IMR-90 (cell line): ENCODE measurements at regions not wholly inside any gene's neighbourhood (a gene's known extent, or its start where the extent isn't known, plus 50 kb on each side); places are given as distances from the start of the nearest gene placed in this dataset.

Experiments used
- ATAC-seq: fragments of 200-7000 bp; cut with Tn5 transposase; 2 replicates; pipeline ENCODE4 v1.9.1; 2020; ENCODE audit warnings: low read depth, mild to moderate bottlenecking, moderate library complexity
- BruUV-seq: library from RNA; stranded (reverse); fragments of 400-500 nt; replicated peaks from 2 replicates; lab custom pipeline; 2021; lab: Mats Ljungman, UMichigan
- CTCF ChIA-PET: fragments of 300-600 bp; formaldehyde crosslinking; extraction: SDS; loops from one replicate; lab custom pipeline; 2021; ENCODE audit warnings: antibody characterized with exemption; lab: Yijun Ruan, JAX
- POLR2A ChIA-PET: fragments of 300-600 bp; sonication (Branson Sonifier 250); formaldehyde crosslinking; loops from one replicate; lab custom pipeline; 2022; ENCODE audit warnings: antibody characterized with exemption; ENCODE audit not compliant: unreplicated experiment; lab: Charles Lee
- DNase-seq: peaks from one replicate; pipeline ENCODE4 v3.0.0; 2013
- H2AFZ ChIP-seq: replicated peaks from 2 replicates; pipeline ENCODE3; 2013; ENCODE audit warnings: low read length, mild to moderate bottlenecking; ENCODE audit not compliant: poor library complexity
- H2AK5ac ChIP-seq: 2 replicates; pipeline ENCODE4 v1.6.1; 2013; ENCODE audit warnings: low read depth, low read length, inconsistent platforms
- H2AK9ac ChIP-seq: replicated peaks from 2 replicates; pipeline ENCODE3; 2013; ENCODE audit warnings: mild to moderate bottlenecking, low read depth, low read length, moderate library complexity; ENCODE audit not compliant: poor library complexity
- H2BK120ac ChIP-seq: 2 replicates; pipeline ENCODE4 v1.6.1; 2013; ENCODE audit warnings: low read depth, low read length, inconsistent platforms
- H2BK15ac ChIP-seq: 3 replicates; pipeline ENCODE4 v1.6.1; 2013; ENCODE audit warnings: low read depth, low read length, inconsistent platforms
- H2BK20ac ChIP-seq: 2 replicates; pipeline ENCODE4 v1.6.1; 2013; ENCODE audit warnings: low read depth, mild to moderate bottlenecking, inconsistent platforms, low read length, moderate library complexity
- H2BK5ac ChIP-seq: 2 replicates; pipeline ENCODE4 v1.6.1; 2013; ENCODE audit warnings: mild to moderate bottlenecking, low read depth, low read length, inconsistent platforms; ENCODE audit not compliant: poor library complexity, severe bottlenecking
- H3K14ac ChIP-seq: replicated peaks from 2 replicates; pipeline ENCODE4 v1.6.1; 2013; ENCODE audit warnings: low read depth, low read length, inconsistent platforms
- H3K18ac ChIP-seq: 2 replicates; pipeline ENCODE4 v1.6.1; 2013; ENCODE audit warnings: low read depth, low read length, control low read depth
- H3K23ac ChIP-seq: 2 replicates; pipeline ENCODE4 v1.6.1; 2013; ENCODE audit warnings: low read depth, low read length, inconsistent platforms
- H3K27ac ChIP-seq: 2 replicates; pipeline ENCODE4 v1.5.1; 2013; ENCODE audit warnings: mild to moderate bottlenecking, control low read depth, low read length; ENCODE audit not compliant: insufficient read depth
- H3K27me3 ChIP-seq: 2 replicates; pipeline ENCODE4 v1.6.1; 2013; ENCODE audit warnings: low read length; ENCODE audit not compliant: control insufficient read depth, insufficient read depth
- H3K36me3 ChIP-seq: 2 replicates; pipeline ENCODE4 v1.6.1; 2013; ENCODE audit warnings: low read length, mixed read lengths; ENCODE audit not compliant: control insufficient read depth, insufficient read depth
- H3K4ac ChIP-seq: 2 replicates; pipeline ENCODE4 v1.6.1; 2013; ENCODE audit warnings: low read depth, low read length, inconsistent platforms
- H3K4me1 ChIP-seq: 2 replicates; pipeline ENCODE4 v1.6.1; 2013; ENCODE audit warnings: low read length, mixed read lengths; ENCODE audit not compliant: control insufficient read depth, insufficient read depth
- H3K4me2 ChIP-seq: 2 replicates; pipeline ENCODE4 v1.6.1; 2013; ENCODE audit warnings: low read depth, mild to moderate bottlenecking, control low read depth, low read length, moderate library complexity
- H3K4me3 ChIP-seq: 2 replicates; pipeline ENCODE4 v1.5.1; 2013; ENCODE audit warnings: low read depth, mild to moderate bottlenecking, control low read depth, low read length, moderate library complexity; ENCODE audit not compliant: insufficient read depth
- H3K56ac ChIP-seq: 2 replicates; pipeline ENCODE4 v1.6.1; 2013; ENCODE audit warnings: low read length, inconsistent platforms; ENCODE audit not compliant: insufficient read depth; ENCODE audit errors: extremely low read depth
- H3K79me1 ChIP-seq, 2 experiments: 2 replicates each; pipeline ENCODE4 v1.6.1; 2013; ENCODE audit warnings: low read length in 2 of 2, inconsistent platforms in 1 of 2, low read depth in 1 of 2
- H3K9ac ChIP-seq: 2 replicates; pipeline ENCODE4 v1.6.1; 2013; ENCODE audit warnings: low read depth, low read length, control low read depth
- H3K9me1 ChIP-seq: 2 replicates; pipeline ENCODE4 v1.6.1; 2013; ENCODE audit warnings: low read length, inconsistent platforms; ENCODE audit not compliant: insufficient read depth
- H3K9me3 ChIP-seq: 2 replicates; pipeline ENCODE4 v1.6.1; 2013; ENCODE audit warnings: low read length; ENCODE audit not compliant: control insufficient read depth, insufficient read depth
- H4K20me1 ChIP-seq: 2 replicates; pipeline ENCODE4 v1.6.1; 2013; ENCODE audit warnings: low read length, inconsistent platforms; ENCODE audit not compliant: insufficient read depth
- H4K5ac ChIP-seq: 2 replicates; pipeline ENCODE4 v1.6.1; 2013; ENCODE audit warnings: mild to moderate bottlenecking, low read depth, low read length, control low read depth
- H4K8ac ChIP-seq, 2 experiments: 2 replicates each; pipeline ENCODE4 v1.6.1; 2013; ENCODE audit warnings: low read depth in 2 of 2, low read length in 2 of 2, control low read depth in 1 of 2, inconsistent platforms in 1 of 2
- H4K91ac ChIP-seq: 2 replicates; pipeline ENCODE4 v1.6.1; 2013; ENCODE audit warnings: low read depth, low read length, inconsistent platforms; ENCODE audit not compliant: insufficient read depth
- BHLHE40 ChIP-seq: fragments of 150-350 bp; IDR thresholded peaks from 2 replicates; pipeline ENCODE4 v1.6.1; 2016; ENCODE audit warnings: mild to moderate bottlenecking, low read depth, low read length
- CEBPB ChIP-seq: IDR thresholded peaks from 2 replicates; pipeline ENCODE4 v1.6.1; 2012; ENCODE audit warnings: low read depth, low read length, improper control_type of control experiment
- CHD1 ChIP-seq: IDR thresholded peaks from 2 replicates; pipeline ENCODE4 v1.6.1; 2012; ENCODE audit warnings: low read depth, low read length, improper control_type of control experiment
- ELK1 ChIP-seq: fragments of 150-350 bp; IDR thresholded peaks from 2 replicates; pipeline ENCODE4 v1.6.1; 2016; ENCODE audit warnings: low read depth, mild to moderate bottlenecking, low read length, moderate library complexity, borderline replicate concordance
- FOS ChIP-seq: fragments of 150-350 bp; IDR thresholded peaks from 2 replicates; pipeline ENCODE4 v1.6.1; 2016; ENCODE audit warnings: low read depth, low read length
- MAFK ChIP-seq: IDR thresholded peaks from 2 replicates; pipeline ENCODE4 v1.6.1; 2012; ENCODE audit warnings: low read depth, low read length, improper control_type of control experiment
- MXI1 ChIP-seq: IDR thresholded peaks from 2 replicates; pipeline ENCODE4 v1.6.1; 2012; ENCODE audit warnings: low read depth, mild to moderate bottlenecking, low read length, moderate library complexity, borderline replicate concordance
- NFE2L2 ChIP-seq: fragments of 150-350 bp; IDR thresholded peaks from 2 replicates; pipeline ENCODE4 v1.6.1; 2016; ENCODE audit warnings: low read depth, mild to moderate bottlenecking, low read length
- POLR2A ChIP-seq: IDR thresholded peaks from 2 replicates; pipeline ENCODE4 v1.6.1; 2012; ENCODE audit warnings: mild to moderate bottlenecking, low read depth, low read length
- RAD21 ChIP-seq: IDR thresholded peaks from 2 replicates; pipeline ENCODE4 v1.6.1; 2012; ENCODE audit warnings: low read length, improper control_type of control experiment
- SMC3 ChIP-seq: fragments of 150-350 bp; IDR thresholded peaks from 2 replicates; pipeline ENCODE4 v1.6.1; 2016; ENCODE audit warnings: low read depth, mild to moderate bottlenecking, antibody characterized with exemption, low read length, moderate library complexity
- USF2 ChIP-seq: fragments of 150-350 bp; IDR thresholded peaks from 2 replicates; pipeline ENCODE4 v1.6.1; 2017; ENCODE audit warnings: mild to moderate bottlenecking, antibody characterized with exemption, low read length, low read depth
- WGBS, 2 experiments: methylation state at CpG; one replicate each; pipeline versions ENCODE4 v1.1.5 to v1.1.7; 2013; ENCODE audit warnings: missing lambda C conversion rate in 2 of 2; ENCODE audit not compliant: insufficient read length in 1 of 2; ENCODE audit errors: extremely low coverage in 2 of 2; 5-methylcytosine and 5-hydroxymethylcytosine counted together
- dilution Hi-C: fragments of 300-500 bp; cut with HindIII; formaldehyde crosslinking; loops from one replicate; pipeline ENCODE4 v1.14.3; 2018; ENCODE audit warnings: low sequenced_read_pairs; ENCODE audit not compliant: unreplicated experiment
- in situ Hi-C: fragments of 300-500 bp; cut with MboI; formaldehyde crosslinking; loops from 3 replicates; pipeline ENCODE4 v1.14.3; 2019; ENCODE audit warnings: low sequenced_read_pairs, inconsistent platforms, mixed read lengths
- intact Hi-C: fragments of 100-400 bp; cut with micrococcal nuclease; formaldehyde crosslinking; loops from 2 replicates; pipeline ENCODE4 v1.10.0; 2022
- TF ChIP-seq, protein P1 (sequence below): conservative IDR thresholded peaks from 2 replicates; pipeline ENCODE4 v1.5.1; 2012; ENCODE audit warnings: mild to moderate bottlenecking, low read depth, low read length, improper control_type of control experiment

DNA sequence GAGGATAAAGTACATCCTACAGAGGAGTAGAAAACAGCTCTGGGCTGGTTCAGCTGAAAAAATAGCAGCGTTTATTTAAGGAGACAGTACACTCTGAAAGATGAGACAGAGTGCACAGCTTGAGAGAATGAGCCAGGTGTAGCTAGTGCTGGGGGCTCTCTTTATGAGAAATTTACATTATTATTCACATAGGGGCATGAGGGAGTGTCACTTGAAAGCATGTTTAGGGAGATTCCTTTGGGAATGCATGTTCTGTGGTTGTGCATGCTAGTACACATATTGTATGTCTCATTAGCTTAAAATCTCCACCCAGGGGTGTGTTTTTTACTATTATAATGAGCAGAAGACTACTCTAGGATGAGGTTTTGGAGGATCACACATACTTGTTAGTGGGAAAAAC lies 1224.4 kb downstream of the REEP3 start:
- no peaks in the 10 kb centered on the region for H3K9me3 ChIP-seq
- ChIA-PET CTCF (no interaction called here), POLR2A (no interaction called here)
- no peak overlapping the region for H3K23ac ChIP-seq
- H2AK9ac ChIP-seq, result no peak overlapping the region
- H3K27me3 ChIP-seq, result no peaks in the 10 kb centered on the region
- H2BK20ac ChIP-seq, result no peak overlapping the region
- BruUV-seq, result no TSS peak
- H2AK5ac ChIP-seq, result no peak overlapping the region
- H2AFZ ChIP-seq, result no peak overlapping the region
- intact Hi-C loops, result no loop called here
- no peak overlapping the region for H3K4ac ChIP-seq
- in situ Hi-C loops, result no loop called here
- H3K9me1 ChIP-seq, result no peaks in the 10 kb centered on the region
- H4K5ac ChIP-seq, result no peak overlapping the region
- H3K56ac ChIP-seq, result no peak overlapping the region
- H3K9ac ChIP-seq, result no peak overlapping the region
- no peak overlapping the region for H3K4me2 ChIP-seq
- H2BK120ac ChIP-seq, result no peak overlapping the region
- no peak overlapping the region for H2BK5ac ChIP-seq
- no peaks in the 10 kb centered on the region for H4K20me1 ChIP-seq
- H3K4me3 ChIP-seq, result no peak overlapping the region
- no peak overlapping the region for H3K27ac ChIP-seq
- ATAC-seq, result no peak
- H4K8ac ChIP-seq, result no peak overlapping the region
- no peak for DNase-seq
- no peak overlapping the region for H3K14ac ChIP-seq
- H3K18ac ChIP-seq, result no peak overlapping the region
- no peaks in the 10 kb centered on the region for H3K79me1 ChIP-seq
- H3K4me1 ChIP-seq, result no peaks in the 10 kb centered on the region
- dilution Hi-C loops, result no loop called here
- no peaks in the 10 kb centered on the region for H3K36me3 ChIP-seq
- no peak for TF ChIP-seq MXI1
- no peak for TF ChIP-seq ELK1
- TF ChIP-seq POLR2A, result no peak
- no peak for TF ChIP-seq FOS
- no peak for TF ChIP-seq BHLHE40
- no peak for TF ChIP-seq CHD1
- no peak for TF ChIP-seq RAD21
- no peak for TF ChIP-seq CEBPB
- no peak for TF ChIP-seq SMC3
- TF ChIP-seq, protein P1, sequence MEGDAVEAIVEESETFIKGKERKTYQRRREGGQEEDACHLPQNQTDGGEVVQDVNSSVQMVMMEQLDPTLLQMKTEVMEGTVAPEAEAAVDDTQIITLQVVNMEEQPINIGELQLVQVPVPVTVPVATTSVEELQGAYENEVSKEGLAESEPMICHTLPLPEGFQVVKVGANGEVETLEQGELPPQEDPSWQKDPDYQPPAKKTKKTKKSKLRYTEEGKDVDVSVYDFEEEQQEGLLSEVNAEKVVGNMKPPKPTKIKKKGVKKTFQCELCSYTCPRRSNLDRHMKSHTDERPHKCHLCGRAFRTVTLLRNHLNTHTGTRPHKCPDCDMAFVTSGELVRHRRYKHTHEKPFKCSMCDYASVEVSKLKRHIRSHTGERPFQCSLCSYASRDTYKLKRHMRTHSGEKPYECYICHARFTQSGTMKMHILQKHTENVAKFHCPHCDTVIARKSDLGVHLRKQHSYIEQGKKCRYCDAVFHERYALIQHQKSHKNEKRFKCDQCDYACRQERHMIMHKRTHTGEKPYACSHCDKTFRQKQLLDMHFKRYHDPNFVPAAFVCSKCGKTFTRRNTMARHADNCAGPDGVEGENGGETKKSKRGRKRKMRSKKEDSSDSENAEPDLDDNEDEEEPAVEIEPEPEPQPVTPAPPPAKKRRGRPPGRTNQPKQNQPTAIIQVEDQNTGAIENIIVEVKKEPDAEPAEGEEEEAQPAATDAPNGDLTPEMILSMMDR, result no peak
- TF ChIP-seq NFE2L2, result no peak
- TF ChIP-seq USF2, result no peak
- TF ChIP-seq MAFK, result no peak
- no peak overlapping the region for H4K91ac ChIP-seq
- no peak overlapping the region for H2BK15ac ChIP-seq
- no CpG with 5 or more reads among the region's 1 CpG for WGBS, 2 experiments
